GM19395 (cell line): ENCODE measurements at regions not wholly inside any gene's neighbourhood (a gene's known extent, or its start where the extent isn't known, plus 50 kb on each side); places are given as distances from the start of the nearest gene placed in this dataset.

Experiments used
- ATAC-seq: cut with Tn5 transposase; IDR thresholded peaks from one replicate; pipeline ENCODE4 v1.9.1; 2021; ENCODE audit warnings: mild to moderate bottlenecking, moderate library complexity; ENCODE audit not compliant: unreplicated experiment

DNA sequence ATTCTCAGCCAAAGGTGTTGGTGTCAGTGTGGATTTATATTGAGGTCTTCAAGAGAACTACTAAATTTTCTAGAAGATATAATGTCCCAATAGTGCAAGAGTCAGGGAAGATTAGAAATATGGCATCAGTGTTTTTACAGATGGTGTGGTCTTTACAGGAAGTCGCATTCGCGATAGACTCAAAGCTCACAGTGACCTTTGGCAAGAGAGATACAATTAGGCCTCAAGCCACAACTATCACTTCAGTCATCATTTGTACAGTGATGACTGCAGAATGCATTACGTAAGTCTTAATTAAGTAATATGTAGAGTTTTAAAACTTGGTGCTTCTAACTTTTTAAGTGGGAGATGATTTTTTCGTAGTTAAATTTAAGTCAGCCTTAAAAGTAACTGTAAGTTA lies 237.2 kb upstream of the FSTL5 start:
- ATAC-seq: no peak

DNA sequence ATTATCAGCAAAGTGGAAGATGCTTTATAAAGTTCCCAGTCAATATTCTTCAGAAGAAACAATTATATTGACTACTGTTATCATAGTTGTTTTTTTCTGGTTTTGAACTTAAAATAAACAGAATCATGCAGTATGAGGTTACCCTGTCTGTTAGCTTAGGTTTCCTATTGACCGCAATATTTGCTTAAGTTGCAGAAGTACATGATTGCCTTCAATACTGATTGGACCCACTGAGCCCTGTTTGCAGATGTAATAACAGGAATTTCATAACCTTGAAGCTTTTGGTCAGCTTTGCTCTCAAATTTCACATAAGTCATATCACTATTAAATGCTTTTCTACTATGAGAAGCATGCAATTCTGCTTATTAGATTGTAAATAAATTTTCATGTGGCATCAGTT lies 229.1 kb upstream of the FSTL5 start:
- ATAC-seq: no peak

DNA sequence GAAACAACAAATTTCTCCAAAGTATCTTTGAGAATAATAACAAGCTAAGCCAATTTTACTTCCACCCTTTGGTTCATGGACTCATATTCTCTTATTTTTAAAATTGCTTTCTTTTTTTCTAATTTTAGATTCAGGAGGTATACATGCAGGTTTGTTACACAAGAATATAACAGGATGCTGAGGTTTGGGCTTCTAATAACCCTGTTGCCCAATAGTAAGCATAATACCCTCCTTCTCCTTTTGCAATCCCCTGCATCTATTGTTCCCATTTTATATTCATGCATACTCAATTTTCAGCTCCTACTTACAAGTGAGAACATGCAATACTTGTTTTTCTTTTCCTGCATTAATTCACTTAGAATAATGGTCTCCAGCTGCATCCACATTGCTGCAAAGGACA lies 202.3 kb upstream of the FSTL5 start:
- no peak for ATAC-seq

DNA sequence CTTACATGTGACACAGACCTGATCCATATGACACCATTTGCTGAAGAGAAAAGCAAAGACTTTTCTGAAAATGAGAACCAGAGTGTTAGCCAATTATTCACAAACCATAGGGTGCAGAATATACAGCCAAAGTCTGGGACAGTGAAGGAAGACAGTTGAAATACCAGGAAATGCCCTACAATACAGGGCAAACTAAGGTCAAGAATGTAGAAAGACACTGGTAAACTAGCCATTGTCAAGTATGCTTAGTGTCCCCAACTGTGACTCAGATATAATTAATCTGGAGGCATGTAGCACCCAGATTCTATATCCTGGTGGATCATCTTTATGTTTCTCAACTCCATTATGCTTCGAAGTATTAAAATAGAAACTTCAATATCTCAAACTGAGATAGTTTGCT lies 200.9 kb upstream of the FSTL5 start:
- ATAC-seq: no peak

DNA sequence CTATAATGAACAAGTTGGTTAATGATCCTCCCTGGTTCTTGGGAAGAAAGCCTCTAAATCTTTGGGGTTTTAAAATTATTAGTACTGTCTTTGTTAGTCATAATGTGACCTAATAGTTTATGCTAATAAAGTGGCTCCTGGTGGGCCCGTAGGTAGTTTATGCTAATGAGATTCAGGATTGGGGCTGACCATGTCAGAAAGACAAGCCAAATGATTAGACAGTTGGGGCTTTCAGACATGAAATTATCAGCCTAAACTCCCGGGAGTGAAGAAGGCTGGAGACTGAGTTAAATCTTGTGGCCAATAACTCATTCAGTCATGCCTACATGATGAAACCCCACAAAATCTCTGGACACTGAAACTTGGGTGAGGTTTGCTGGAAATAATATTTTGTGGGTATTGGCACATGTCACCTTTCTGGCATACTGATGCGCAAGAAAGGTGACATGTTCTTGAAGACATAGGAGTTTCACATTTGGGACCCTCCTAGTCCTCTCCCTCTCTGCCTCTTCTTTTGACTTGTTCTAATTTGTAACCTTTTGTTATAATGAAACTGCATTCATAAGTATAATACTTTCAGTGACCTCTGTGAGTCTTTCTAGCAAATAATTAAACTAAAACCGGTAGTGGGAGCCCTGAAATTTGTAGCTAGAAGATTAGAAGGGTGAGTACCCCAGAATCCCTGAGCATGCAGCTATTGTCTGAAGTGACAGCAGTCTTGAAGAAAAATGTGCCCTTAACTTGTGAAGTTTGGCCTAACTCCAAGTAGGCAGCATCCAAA lies 196.8 kb upstream of the FSTL5 start:
- ATAC-seq: peak; percentile 63

DNA sequence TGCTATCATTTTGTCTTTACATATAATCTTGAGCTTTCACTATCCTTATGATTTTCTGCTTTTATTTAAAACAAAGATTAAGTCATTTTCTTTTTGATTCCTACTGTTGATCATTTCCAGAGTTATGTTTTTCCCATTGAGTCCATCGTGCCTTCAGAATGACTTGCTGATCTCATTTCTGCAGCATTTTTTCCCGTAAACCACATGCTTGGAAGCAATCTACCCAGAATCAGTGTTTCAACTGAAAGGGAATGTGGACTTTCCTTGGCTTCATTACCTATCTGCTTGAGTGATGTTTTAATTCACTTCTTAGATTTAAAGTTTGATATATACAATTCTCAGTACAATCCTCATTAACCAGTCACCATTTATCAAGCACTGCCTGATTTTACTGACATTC lies 192.4 kb upstream of the FSTL5 start:
- ATAC-seq: no peak

DNA sequence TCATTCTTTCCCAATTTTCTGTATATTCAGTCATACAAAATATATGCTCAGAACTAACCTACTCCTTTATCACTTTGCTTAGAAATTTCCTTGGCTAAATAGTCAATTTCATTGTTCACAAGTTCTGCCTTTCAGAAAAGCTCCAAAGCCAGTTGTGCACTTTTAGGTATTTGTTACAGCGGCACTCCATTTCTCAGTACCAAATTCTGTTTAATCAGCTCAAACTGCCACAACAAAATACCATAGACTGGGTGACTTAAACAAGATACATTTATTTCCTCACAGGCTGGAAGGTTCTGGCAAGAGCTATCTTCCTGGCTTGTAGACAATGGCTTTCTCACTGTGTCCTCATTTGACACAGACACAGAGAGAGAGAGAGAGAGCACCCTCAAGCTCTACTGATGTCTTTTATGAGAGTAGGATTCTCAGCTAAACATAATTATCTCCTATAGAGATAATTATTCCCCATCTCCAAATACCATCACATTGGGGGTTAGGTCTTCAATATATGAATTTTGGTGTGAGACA lies 188.8 kb upstream of the FSTL5 start:
- no peak for ATAC-seq

DNA sequence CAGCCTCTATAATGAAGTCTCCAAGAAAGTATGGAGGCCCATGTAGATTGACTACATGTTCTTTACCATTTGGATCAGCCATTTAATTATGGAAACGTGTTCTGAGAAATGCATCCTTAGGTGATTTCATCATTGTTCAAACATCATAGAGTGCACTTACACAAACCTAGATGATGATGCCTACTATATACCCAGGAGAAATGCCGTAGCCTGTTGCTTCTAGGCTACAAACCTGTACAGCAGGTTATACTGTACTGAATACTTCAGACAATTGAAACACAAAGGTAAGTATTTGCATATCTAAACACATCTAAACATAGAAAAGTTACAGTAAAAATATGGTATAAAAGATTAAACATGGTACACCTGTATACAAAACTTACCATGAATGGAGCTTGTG lies 186.5 kb upstream of the FSTL5 start:
- no peak for ATAC-seq

DNA sequence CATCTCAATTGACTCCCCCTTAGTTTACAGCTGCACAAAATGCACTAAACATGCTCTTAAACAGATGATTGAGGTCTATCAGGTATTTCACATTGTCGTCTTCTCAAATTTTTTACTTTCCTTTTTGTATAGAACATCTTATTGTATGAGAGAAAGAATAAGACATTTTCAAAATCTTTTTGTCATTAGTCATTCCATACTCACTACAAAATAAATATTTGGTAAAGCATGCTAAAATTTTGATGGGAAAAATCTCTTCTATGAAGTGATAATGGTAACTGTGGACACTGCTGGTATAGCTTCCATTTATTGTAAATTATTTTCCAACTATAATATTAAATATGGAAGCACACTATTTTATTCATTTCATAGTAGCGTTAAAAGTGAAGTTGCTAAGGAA lies 185.6 kb upstream of the FSTL5 start:
- no peak for ATAC-seq

DNA sequence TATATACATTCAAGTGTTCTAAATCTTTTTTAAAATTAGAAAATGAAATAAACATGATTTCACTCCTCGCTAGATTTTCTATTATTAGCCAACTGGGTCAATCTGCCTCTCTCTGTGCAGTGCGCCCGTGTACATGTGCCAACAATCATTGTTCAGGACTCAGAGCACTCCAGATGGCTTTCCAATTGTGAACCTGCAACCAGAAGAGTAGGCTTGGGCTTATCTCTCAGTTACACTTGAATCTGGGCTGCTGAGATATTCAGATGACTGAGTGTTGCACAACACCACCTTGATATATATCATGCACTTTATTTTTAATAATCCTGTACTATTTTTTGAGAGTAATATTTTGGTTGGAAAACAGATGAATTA lies 184.0 kb upstream of the FSTL5 start:
- ATAC-seq: no peak

DNA sequence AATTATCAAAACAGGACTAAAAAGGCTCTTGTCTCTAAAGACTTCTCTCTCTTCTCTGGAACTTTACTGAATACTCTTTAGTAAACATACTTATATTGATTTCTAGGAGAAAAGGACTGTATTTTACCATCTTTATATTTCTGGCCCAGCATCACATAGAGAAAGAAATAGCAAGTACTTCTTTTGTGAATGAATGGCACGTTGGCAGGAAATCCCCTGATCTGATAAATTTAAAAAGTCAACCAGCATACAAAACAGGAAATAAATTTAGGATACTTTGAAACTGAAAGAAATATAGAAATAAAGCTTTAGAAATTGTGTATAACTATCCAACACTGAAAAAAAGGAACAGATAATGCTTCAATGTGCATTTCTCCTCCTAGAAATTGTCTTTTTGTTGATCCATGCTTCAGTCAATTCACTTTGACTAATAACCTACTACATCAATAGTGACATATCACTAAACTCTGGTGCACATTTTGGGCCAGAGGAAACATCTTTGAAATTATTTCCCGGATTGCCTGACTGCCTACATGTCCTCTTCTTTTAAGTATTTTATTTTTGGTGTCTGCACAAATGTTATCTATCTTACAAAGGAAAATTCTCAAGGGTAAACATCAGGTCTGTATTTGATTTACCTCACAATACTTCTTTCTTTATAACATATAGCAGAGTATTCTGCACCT lies 183.5 kb upstream of the FSTL5 start:
- ATAC-seq: no peak

DNA sequence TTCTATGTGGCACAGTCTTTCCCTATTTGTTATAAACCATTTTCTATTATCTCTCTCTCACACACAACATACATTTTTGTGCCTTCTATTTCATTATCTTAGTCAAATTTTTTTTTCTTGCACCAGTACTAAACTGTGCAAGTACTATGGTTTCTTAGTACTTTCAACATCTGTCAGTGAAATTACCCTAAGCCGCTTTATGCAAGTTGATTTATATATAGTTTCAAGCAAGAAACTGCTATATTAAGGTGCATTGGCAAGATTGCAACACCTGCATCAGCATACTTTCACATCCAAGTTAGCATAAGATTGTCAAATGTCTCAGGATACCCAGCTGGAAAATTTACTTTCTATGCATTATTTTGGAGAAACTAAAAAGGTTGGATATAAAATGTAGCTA lies 180.2 kb upstream of the FSTL5 start:
- no peak for ATAC-seq

DNA sequence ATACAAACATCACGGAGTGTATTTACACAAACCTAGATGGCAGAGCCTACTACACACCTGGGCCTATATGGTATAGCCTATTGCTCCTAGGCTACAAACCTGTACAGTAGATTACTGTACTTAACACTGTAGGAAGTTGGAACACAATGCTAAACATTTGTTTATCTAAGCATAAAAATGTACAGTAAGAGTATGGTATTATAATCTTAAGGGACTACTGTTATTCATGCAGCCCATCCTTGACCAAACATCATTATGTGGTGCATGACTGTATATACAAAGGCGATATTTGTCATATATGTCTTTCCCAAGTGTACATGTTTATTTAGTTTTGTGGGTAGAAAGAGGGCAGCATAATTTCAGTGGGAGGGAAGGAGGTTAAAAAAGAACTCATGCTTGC lies 177.7 kb upstream of the FSTL5 start:
- no peak for ATAC-seq

DNA sequence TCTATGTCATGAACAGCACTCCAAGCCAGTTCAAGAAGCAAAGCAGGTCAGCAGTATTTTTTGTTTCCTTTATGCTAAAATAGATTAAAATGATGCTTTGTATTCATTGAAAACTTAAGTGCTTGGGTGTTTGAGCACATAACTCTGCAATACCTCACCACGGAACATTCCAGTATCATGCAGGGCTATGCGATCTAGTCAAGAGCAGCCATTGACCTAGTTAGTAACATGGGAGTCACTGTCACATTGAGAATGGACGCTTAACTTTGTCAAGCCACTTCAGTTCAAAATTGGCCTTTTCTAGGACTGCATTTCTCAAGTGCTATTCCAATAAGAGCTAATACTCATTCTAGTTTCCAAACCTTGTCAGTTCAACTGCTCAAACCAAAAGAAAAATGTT lies 160.1 kb upstream of the FSTL5 start:
- ATAC-seq: no peak

DNA sequence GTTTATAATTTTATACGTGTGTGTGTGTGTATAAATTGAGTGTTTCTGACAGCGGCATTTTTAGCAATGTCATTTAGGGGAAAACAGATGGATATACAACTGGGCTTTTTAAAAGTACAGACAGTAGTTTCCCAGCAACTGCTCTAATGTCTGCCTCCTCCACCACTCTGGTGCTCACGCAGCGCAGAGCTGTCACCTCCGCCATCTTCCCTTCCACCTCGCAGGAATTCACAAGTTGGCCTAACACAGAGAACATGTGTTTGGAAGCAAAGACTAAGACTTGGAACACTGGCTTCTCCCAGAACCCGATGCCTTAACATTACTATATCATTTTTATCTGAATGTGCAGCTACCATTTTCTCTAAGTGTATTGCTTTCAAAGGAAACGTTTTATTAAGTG lies 158.3 kb upstream of the FSTL5 start:
- no peak for ATAC-seq

DNA sequence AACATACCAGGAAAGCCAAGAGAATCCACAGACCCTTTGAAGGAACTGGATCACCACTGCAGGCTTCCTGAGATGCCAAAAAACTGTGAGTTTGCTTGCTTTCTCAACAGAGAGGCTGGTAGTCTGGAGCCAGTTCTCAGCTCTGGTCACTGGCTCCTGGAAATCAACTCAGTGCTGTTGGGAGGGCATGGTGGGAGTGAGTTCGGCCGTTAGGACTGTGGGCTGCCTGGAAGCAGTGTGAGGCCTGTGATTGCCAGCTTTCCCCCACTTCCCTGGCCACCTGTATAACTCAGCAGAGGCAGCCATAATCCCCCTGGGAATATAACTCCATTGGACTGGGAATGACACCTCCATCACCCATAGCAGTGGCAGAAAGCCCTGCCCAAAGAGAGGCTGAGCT lies 122.0 kb upstream of the FSTL5 start:
- no peak for ATAC-seq

DNA sequence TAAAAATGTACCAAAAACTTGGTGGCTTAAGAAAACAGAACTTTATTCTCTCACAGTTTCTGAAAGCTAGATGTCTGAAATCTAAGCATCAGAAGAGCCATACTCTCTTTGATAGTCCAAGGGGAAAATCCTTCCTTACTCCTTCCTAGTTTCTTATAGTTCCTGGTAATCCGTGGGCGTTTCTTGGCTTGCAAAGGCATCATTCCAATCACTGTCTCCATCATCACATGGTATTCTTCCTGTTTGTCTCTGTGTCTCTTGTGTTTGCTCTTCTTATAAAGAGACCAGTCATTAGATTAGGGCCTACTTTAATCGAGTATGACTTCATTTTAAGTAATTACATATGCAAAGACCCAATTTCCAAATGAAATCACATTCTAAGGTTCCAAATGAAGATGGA lies 118.9 kb upstream of the FSTL5 start:
- ATAC-seq: no peak

DNA sequence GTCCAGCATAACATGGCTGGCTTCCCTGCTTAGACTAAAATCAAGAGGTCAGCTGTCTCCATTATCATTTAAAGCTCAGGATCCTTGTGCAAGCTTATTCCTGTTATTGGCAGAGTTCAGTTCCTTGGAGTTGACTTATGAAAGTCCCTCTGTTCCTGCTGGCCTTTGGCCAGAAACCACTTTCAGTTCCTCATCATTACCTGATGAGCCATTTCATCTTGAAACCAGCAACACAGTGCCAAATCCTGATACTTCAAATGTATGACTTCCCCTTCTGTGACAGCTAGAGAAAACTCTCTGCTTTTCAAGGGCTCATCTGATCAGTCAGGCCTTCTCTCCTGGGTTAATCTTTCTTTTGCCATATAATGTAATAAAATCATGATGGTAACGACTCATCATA lies 110.6 kb upstream of the FSTL5 start:
- ATAC-seq: peak; percentile 79

DNA sequence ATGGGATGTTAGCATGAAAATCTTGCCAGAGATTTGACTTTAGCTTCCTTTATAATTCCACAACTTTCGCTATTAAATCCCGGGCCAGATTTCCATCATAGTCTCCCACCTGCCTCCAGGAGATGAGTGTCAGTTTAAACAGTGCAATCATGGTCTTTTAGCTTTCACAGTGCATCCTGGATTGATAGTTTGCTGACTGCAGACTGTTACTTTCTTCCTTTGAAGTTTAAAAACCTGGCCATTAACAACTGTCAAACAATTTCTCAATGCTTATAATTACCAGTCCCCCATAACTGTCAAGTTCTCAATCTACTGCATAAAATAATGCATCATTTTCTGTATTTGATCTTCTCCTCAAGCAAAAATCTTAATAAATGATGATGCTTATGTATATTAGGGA lies 108.4 kb upstream of the FSTL5 start:
- no peak for ATAC-seq

DNA sequence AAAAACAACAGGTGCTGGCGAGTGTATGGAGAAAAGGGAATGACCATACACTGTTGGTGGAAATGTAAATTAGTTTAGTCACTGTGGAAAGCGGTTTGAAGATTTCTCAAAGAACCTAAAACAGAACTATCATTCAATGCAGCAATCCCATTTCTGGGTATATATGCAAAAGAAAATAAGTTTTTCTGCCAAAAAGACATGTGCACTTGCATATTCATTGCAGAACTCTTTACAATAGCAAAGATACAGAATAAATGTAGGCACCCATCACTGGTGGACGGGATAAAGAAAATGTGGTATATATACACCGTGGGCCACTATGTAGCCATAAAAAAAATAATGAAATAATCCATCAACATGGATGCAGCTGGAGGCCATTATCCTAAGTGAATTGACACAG lies 105.1 kb upstream of the FSTL5 start:
- ATAC-seq: no peak

DNA sequence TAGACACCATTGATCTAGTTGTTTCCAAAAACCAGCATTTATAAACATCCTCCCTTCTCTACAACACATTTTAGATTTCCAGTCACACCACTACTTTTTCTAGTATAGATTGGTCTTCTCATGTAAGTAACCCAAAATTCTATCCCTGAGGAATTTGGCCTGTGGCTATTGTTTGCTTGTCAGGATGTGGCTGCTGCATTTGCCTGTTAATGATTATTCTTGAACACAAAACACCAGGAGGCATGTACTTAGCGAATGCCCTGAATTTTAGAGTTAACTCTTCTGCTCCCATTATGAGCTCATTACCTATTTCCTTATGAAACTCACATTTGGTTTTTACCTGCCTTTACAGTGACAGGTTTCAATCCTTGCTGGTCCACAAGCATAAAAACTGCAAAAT lies 102.0 kb upstream of the FSTL5 start:
- ATAC-seq: no peak

DNA sequence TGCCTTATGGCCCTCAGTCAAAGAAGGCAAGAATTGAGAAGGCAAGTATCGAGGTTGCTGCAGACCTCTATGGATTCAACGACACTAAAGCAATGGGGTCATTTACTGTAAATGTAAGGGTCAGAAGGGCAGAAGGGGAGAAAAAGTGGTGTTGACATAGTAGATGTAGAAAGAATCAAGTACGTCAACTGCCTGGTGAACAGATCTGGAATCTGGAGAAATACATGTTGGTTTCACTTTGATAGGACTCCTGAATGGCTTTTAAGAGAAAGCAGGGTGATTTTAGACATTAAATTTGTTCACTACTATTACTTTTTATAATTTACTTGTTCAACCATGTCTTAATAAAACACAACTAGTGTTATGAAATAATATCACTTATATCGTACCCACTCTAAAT lies 81.3 kb upstream of the FSTL5 start:
- ATAC-seq: no peak

DNA sequence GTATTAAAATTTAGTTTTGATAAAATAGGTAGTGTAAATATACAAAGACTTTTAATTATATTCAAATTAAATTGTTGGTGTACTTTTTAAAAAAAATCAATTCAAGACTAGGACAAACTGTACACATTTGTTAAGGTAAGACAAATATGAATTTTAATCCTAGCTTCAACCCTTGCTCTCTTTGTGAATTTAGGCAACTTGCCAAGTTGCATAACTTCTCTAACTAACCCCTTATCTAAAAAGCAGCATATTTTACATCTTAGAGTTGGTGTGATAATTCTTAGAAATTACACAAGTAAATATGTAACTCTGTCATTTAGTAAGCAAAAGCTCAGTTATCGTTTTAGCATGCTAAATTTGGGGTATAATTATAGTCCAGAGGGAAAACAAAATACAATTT lies 78.1 kb upstream of the FSTL5 start:
- ATAC-seq: no peak
